GM23338 (cell line): ENCODE measurements at regions not wholly inside any gene's neighbourhood (a gene's known extent, or its start where the extent isn't known, plus 50 kb on each side); places are given as distances from the start of the nearest gene placed in this dataset.

Experiments used
- ATAC-seq: fragments of 200-7000 bp; cut with Tn5 transposase; 3 replicates; pipeline ENCODE4 v1.9.1; 2020
- DNase-seq: peaks from one replicate; pipeline ENCODE4 v3.0.0-alpha.2; 2015; ENCODE audit warnings: low spot score
- H2AFZ ChIP-seq: fragments of 200-600 bp; sonication (generic); 2 replicates; pipeline ENCODE4 v1.8.0; 2016; ENCODE audit warnings: antibody characterized with exemption, mild to moderate bottlenecking, moderate library complexity
- H3F3A ChIP-seq: fragments of 200-600 bp; sonication (generic); replicated peaks from 2 replicates; pipeline ENCODE4 v1.8.0; 2017; ENCODE audit warnings: antibody characterized with exemption, mixed run types, low read depth
- H3K27ac ChIP-seq: fragments of 200-600 bp; sonication (generic); 2 replicates; pipeline ENCODE4 v1.6.1; 2016; ENCODE audit warnings: low read depth
- H3K27me3 ChIP-seq: fragments of 200-600 bp; sonication (generic); 2 replicates; pipeline ENCODE4 v1.8.0; 2016; ENCODE audit warnings: mild to moderate bottlenecking, mixed run types, moderate library complexity; ENCODE audit not compliant: insufficient read depth
- H3K36me3 ChIP-seq: fragments of 200-600 bp; sonication (generic); 2 replicates; pipeline ENCODE4 v1.8.0; 2016; ENCODE audit warnings: mild to moderate bottlenecking; ENCODE audit not compliant: insufficient read depth
- H3K4me1 ChIP-seq: fragments of 200-600 bp; sonication (generic); 2 replicates; pipeline ENCODE4 v1.8.0; 2016; ENCODE audit warnings: mild to moderate bottlenecking, moderate library complexity; ENCODE audit not compliant: insufficient read depth
- H3K4me2 ChIP-seq: fragments of 200-600 bp; sonication (generic); 2 replicates; pipeline ENCODE4 v1.7.1; 2017; ENCODE audit warnings: mixed run types
- H3K4me3 ChIP-seq: fragments of 200-600 bp; sonication (generic); 2 replicates; pipeline ENCODE4 v1.6.1; 2016; ENCODE audit warnings: mixed run types
- H3K79me2 ChIP-seq: fragments of 200-600 bp; sonication (generic); replicated peaks from 2 replicates; pipeline ENCODE4 v1.8.0; 2017; ENCODE audit warnings: mild to moderate bottlenecking; ENCODE audit not compliant: insufficient read depth
- H3K9me2 ChIP-seq: fragments of 200-600 bp; sonication (generic); 2 replicates; pipeline ENCODE4 v1.8.0; 2017; ENCODE audit not compliant: insufficient read depth
- H4K20me1 ChIP-seq: fragments of 200-600 bp; sonication (generic); replicated peaks from 2 replicates; pipeline ENCODE4 v1.8.0; 2017; ENCODE audit warnings: mild to moderate bottlenecking; ENCODE audit not compliant: insufficient read depth
- H3K27ac Mint-ChIP-seq: 2 replicates; pipeline ENCODE4 v1.8.0; 2020; ENCODE audit warnings: inconsistent platforms, mild to moderate bottlenecking, moderate library complexity, mixed read lengths
- H3K27me3 Mint-ChIP-seq: 3 replicates; pipeline ENCODE4 v1.8.0; 2022; ENCODE audit warnings: low read depth, mild to moderate bottlenecking, moderate library complexity, mixed read lengths, inconsistent platforms; ENCODE audit not compliant: insufficient read depth, poor library complexity
- H3K36me3 Mint-ChIP-seq: 3 replicates; pipeline ENCODE4 v1.8.0; 2021; ENCODE audit warnings: low read depth, mild to moderate bottlenecking, inconsistent platforms, moderate library complexity, mixed read lengths
- H3K4me1 Mint-ChIP-seq: 3 replicates; pipeline ENCODE4 v1.8.0; 2020; ENCODE audit warnings: mild to moderate bottlenecking, inconsistent platforms, mixed read lengths
- H3K4me3 Mint-ChIP-seq: 3 replicates; pipeline ENCODE4 v1.8.0; 2021; ENCODE audit warnings: moderate library complexity, mild to moderate bottlenecking, inconsistent platforms, mixed read lengths
- H3K9me3 Mint-ChIP-seq: 3 replicates; pipeline ENCODE4 v1.8.0; 2020; ENCODE audit warnings: moderate library complexity, mild to moderate bottlenecking, inconsistent platforms, mixed read lengths
- EZH2phosphoT487 ChIP-seq: fragments of 200-600 bp; sonication (generic); IDR thresholded peaks from one replicate; pipeline ENCODE4 v1.8.1; 2018; ENCODE audit warnings: antibody characterized with exemption; ENCODE audit not compliant: unreplicated experiment
- NANOG ChIP-seq: IDR thresholded peaks from 2 replicates; pipeline ENCODE4 v1.6.1; 2016; ENCODE audit warnings: antibody characterized with exemption, borderline replicate concordance
- POLR2AphosphoS5 ChIP-seq: IDR thresholded peaks from 2 replicates; pipeline ENCODE4 v1.6.1; 2016; ENCODE audit warnings: antibody characterized with exemption, low read depth
- STAT1 ChIP-seq: IDR thresholded peaks from one replicate; pipeline ENCODE4 v1.6.1; 2016; ENCODE audit warnings: antibody characterized with exemption; ENCODE audit not compliant: unreplicated experiment
- ZNF331 ChIP-seq: fragments of 250-450 bp; sonication (Bioruptor Pico); IDR thresholded peaks from 2 replicates; pipeline ENCODE4 v1.5.0; 2020; ENCODE audit warnings: low read depth, mild to moderate bottlenecking, moderate library complexity
- TF ChIP-seq, protein P1 (sequence below), 2 experiments: fragments of 200-600 bp in 1 of 2; sonication (generic) in 1 of 2; conservative IDR thresholded peaks; 2 replicates each; pipeline versions ENCODE4 v1.5.1 to v1.6.1; 2016 to 2017; ENCODE audit warnings: antibody characterized with exemption in 2 of 2, low read depth in 2 of 2, mild to moderate bottlenecking in 2 of 2, moderate library complexity in 1 of 2
- TF ChIP-seq, protein P2 (sequence below): IDR thresholded peaks from 2 replicates; pipeline ENCODE4 v1.6.1; 2016; ENCODE audit warnings: antibody characterized with exemption
- TF ChIP-seq, protein P3 (sequence below): IDR thresholded peaks from one replicate; pipeline ENCODE4 v1.6.1; 2018; ENCODE audit warnings: antibody characterized with exemption; ENCODE audit not compliant: unreplicated experiment

DNA sequence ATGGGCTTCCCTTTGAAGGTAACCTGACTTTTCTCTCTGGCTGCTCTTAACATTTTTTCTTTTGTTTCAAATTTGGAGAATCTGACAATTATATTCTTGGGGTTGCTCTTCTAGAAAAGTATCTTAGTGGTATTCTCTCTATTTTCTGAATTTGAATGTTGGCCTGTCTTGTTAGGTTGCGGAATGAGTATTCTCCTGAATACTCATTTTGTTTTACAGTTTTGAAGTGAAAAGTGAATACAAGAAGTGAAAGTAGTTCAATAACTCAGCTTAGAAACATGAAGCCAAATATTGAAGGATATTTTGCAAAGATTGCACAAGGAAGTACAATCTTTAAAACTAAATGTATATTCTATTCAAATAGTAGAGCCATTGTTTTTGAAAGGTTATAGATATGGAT is 120.2 kb upstream of the MAP3K4 start:
- Histone ChIP-seq H3K79me2 (no peaks in the 10 kb centered on the region), H3K4me1 (0 out of 2 replicates have a peak, but pooled peaks cover 3% of the 10 kb centered on the region), H4K20me1 (no peaks in the 10 kb centered on the region), H3K27ac (no peak overlapping the region), H2AFZ (no peak overlapping the region), H3K4me3 (no peak overlapping the region), H3F3A (no peaks in the 10 kb centered on the region), H3K27me3 (no peaks in the 10 kb centered on the region), H3K36me3 (no peaks in the 10 kb centered on the region), H3K9me2 (0 out of 2 replicates have a peak, but pooled peaks cover 4% of the 10 kb centered on the region), H3K4me2 (no peak overlapping the region)
- DNase-seq (no peak), ATAC-seq (no peak)
- peaks cover 1% of the 10 kb centered on the region for H3K27me3 Mint-ChIP-seq
- H3K27ac Mint-ChIP-seq: no peak overlapping the region
- H3K4me1 Mint-ChIP-seq: peaks cover 8% of the 10 kb centered on the region
- H3K36me3 Mint-ChIP-seq: no peaks in the 10 kb centered on the region
- peaks cover 4% of the 10 kb centered on the region; the same call in 1 of the 3 replicates for H3K9me3 Mint-ChIP-seq
- TF ChIP-seq, protein P1, sequence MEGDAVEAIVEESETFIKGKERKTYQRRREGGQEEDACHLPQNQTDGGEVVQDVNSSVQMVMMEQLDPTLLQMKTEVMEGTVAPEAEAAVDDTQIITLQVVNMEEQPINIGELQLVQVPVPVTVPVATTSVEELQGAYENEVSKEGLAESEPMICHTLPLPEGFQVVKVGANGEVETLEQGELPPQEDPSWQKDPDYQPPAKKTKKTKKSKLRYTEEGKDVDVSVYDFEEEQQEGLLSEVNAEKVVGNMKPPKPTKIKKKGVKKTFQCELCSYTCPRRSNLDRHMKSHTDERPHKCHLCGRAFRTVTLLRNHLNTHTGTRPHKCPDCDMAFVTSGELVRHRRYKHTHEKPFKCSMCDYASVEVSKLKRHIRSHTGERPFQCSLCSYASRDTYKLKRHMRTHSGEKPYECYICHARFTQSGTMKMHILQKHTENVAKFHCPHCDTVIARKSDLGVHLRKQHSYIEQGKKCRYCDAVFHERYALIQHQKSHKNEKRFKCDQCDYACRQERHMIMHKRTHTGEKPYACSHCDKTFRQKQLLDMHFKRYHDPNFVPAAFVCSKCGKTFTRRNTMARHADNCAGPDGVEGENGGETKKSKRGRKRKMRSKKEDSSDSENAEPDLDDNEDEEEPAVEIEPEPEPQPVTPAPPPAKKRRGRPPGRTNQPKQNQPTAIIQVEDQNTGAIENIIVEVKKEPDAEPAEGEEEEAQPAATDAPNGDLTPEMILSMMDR (conservative IDR thresholded peaks at IDR 0.05; ENCODE audit: low read depth in 2 of 2): no peak
- TF ChIP-seq, protein P2, sequence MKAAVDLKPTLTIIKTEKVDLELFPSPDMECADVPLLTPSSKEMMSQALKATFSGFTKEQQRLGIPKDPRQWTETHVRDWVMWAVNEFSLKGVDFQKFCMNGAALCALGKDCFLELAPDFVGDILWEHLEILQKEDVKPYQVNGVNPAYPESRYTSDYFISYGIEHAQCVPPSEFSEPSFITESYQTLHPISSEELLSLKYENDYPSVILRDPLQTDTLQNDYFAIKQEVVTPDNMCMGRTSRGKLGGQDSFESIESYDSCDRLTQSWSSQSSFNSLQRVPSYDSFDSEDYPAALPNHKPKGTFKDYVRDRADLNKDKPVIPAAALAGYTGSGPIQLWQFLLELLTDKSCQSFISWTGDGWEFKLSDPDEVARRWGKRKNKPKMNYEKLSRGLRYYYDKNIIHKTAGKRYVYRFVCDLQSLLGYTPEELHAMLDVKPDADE: no peak
- no peak for TF ChIP-seq ZNF331 (CRISPR knock-in tag)
- H3K4me3 Mint-ChIP-seq: no peak overlapping the region

DNA sequence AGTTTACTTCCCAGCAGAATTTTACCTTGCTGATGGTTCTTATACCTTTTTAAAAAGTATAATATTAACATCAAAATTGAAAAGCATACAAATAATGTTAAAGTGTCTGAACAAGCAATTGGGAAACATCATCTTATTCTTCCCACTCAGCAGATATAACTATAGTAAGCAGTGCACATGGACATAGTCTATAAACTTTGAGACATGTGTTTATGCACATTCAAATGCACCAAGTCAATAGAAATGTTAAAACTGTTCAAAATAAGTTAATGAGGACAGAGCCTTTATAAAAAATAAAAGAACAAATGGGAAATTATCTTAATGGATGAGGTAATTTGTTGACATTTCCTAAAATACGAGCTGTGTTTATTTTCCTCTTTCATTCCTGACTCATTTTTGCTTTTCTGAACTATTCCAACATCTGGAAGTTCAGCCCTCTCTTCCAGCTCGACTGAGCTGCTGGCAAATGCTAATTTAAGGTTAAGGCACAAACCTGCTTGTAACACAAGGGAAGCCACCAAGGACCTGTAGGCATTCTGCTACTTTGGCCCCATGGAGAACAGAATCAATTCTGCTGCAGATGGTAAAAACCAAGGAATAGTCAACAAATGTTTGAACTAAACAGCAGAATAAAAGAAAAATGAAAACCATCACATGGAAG is 110.3 kb upstream of the MAP3K4 start:
- Histone ChIP-seq H3K4me3 (no peak overlapping the region), H3F3A (no peaks in the 10 kb centered on the region), H3K36me3 (no peaks in the 10 kb centered on the region), H3K27ac (no peak overlapping the region), H4K20me1 (no peaks in the 10 kb centered on the region), H2AFZ (no peak overlapping the region), H3K4me2 (no peak overlapping the region), H3K27me3 (no peaks in the 10 kb centered on the region), H3K9me2 (no peaks in the 10 kb centered on the region), H3K79me2 (no peaks in the 10 kb centered on the region), H3K4me1 (peaks cover 56% of the 10 kb centered on the region)
- peaks cover 5% of the 10 kb centered on the region for H3K27me3 Mint-ChIP-seq
- H3K4me1 Mint-ChIP-seq: peaks cover 66% of the 10 kb centered on the region
- H3K9me3 Mint-ChIP-seq: no peaks in the 10 kb centered on the region; the same call in 2 of the 3 replicates
- H3K36me3 Mint-ChIP-seq: no peaks in the 10 kb centered on the region; the same call in 2 of the 3 replicates
- H3K4me3 Mint-ChIP-seq: no peak overlapping the region
- no peak overlapping the region; the same call in 1 of the 2 replicates for H3K27ac Mint-ChIP-seq
- DNase-seq (no peak), ATAC-seq (no peak)
- TF ChIP-seq, protein P2: no peak
- TF ChIP-seq STAT1 (no peak), NANOG (no peak), EZH2phosphoT487 (no peak), POLR2AphosphoS5 (no peak)
- TF ChIP-seq, protein P3, sequence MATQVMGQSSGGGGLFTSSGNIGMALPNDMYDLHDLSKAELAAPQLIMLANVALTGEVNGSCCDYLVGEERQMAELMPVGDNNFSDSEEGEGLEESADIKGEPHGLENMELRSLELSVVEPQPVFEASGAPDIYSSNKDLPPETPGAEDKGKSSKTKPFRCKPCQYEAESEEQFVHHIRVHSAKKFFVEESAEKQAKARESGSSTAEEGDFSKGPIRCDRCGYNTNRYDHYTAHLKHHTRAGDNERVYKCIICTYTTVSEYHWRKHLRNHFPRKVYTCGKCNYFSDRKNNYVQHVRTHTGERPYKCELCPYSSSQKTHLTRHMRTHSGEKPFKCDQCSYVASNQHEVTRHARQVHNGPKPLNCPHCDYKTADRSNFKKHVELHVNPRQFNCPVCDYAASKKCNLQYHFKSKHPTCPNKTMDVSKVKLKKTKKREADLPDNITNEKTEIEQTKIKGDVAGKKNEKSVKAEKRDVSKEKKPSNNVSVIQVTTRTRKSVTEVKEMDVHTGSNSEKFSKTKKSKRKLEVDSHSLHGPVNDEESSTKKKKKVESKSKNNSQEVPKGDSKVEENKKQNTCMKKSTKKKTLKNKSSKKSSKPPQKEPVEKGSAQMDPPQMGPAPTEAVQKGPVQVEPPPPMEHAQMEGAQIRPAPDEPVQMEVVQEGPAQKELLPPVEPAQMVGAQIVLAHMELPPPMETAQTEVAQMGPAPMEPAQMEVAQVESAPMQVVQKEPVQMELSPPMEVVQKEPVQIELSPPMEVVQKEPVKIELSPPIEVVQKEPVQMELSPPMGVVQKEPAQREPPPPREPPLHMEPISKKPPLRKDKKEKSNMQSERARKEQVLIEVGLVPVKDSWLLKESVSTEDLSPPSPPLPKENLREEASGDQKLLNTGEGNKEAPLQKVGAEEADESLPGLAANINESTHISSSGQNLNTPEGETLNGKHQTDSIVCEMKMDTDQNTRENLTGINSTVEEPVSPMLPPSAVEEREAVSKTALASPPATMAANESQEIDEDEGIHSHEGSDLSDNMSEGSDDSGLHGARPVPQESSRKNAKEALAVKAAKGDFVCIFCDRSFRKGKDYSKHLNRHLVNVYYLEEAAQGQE: no peak
- TF ChIP-seq, protein P1 (conservative IDR thresholded peaks at IDR 0.05; ENCODE audit: low read depth in 2 of 2): no peak
